Esophagus squamous epithelium (tissue), 5 donors: ENCODE measurements at regions not wholly inside any gene's neighbourhood (a gene's known extent, or its start where the extent isn't known, plus 50 kb on each side); places are given as distances from the start of the nearest gene placed in this dataset.
"Not testable (repeated sequence)": the region's sequence is repeated elsewhere in the genome, so short reads cannot be mapped to it uniquely, and the experiment has no call there.

Experiments
- DNase-seq: peaks from one replicate; lab custom pipeline; 2025; lab: John Stamatoyannopoulos, UW
- H3K27ac ChIP-seq, 4 donors: fragments of 200-600 bp; sonication (generic); one replicate each; pipeline ENCODE4 v1.5.1; 2016 to 2019; ENCODE audit warnings: mild to moderate bottlenecking in 1 of 4
- H3K27me3 ChIP-seq, 4 donors: fragments of 200-600 bp; sonication (generic); 1 replicate in 3 of 4; 2 replicates in 1 of 4; pipeline versions ENCODE4 v1.5.1 to v1.6.0; 2017 to 2021; ENCODE audit warnings: antibody characterized with exemption in 1 of 4
- H3K36me3 ChIP-seq, 3 donors: fragments of 200-600 bp; sonication (generic); one replicate each; pipeline ENCODE4 v1.5.1; 2016 to 2019
- H3K4me1 ChIP-seq, 3 donors: fragments of 200-600 bp; sonication (generic); one replicate each; pipeline ENCODE4 v1.5.1; 2017 to 2019
- H3K4me3 ChIP-seq, 4 donors: fragments of 200-600 bp; sonication (generic); 1 replicate in 3 of 4; 2 replicates in 1 of 4; pipeline ENCODE4 v1.5.1; 2016 to 2019; ENCODE audit warnings: mild to moderate bottlenecking in 2 of 4, moderate library complexity in 1 of 4
- H3K9me3 ChIP-seq, 3 donors: fragments of 200-600 bp; sonication (generic); one replicate each; pipeline ENCODE4 v1.5.1; 2016 to 2019
- CTCF ChIP-seq, 6 experiments: fragments of 450-650 bp in 4 of 6; fragments of 200-600 bp in 2 of 6; sonication (generic) in 2 of 6; IDR thresholded peaks; one replicate each; pipeline ENCODE4 v1.5.1; 2016 to 2019; ENCODE audit warnings: antibody characterized with exemption in 6 of 6, mild to moderate bottlenecking in 4 of 6, moderate library complexity in 4 of 6
- POLR2A ChIP-seq, 4 donors: fragments of 450-650 bp; IDR thresholded peaks; one replicate each; pipeline ENCODE4 v1.6.1; 2017; ENCODE audit warnings: antibody characterized with exemption in 4 of 4, mild to moderate bottlenecking in 4 of 4, moderate library complexity in 3 of 4
- whole genome bisulfite sequencing, 2 donors: methylation state at CpG; one replicate each; pipeline ENCODE4 v1.1.5; 2018; 5-methylcytosine and 5-hydroxymethylcytosine counted together
- intact Hi-C: fragments of 100-400 bp; cut with DNase I; formaldehyde crosslinking; loops from one replicate; pipeline ENCODE4 v1.15.0; 2022
- donor health status: DM: yes; HTN: yes; CAD: no.

- peaks cover 0 to 6% (median 0%) of the 10 kb centered on the region in 3 donors for H3K9me3 ChIP-seq
- H3K27me3 ChIP-seq = peaks cover 0 to 28% (median 0%) of the 10 kb centered on the region in 4 donors
- WGBS, 2 donors = 73 to 82% methylated on average over 5 of the region's 5 CpGs
- H3K36me3 ChIP-seq = no peaks in the 10 kb centered on the region
- H3K4me1 ChIP-seq = no peaks in the 10 kb centered on the region
- H3K4me3 ChIP-seq = no peak overlapping the region
- H3K27ac ChIP-seq = no peak overlapping the region
- no peak for TF ChIP-seq CTCF (IDR thresholded peaks at IDR 0.05)
- no peak for TF ChIP-seq POLR2A (IDR thresholded peaks at IDR 0.05)
- DNase-seq = no peak
- intact Hi-C loops = no loop called here
Measured at GRCh38 chr20:43827940-43828562, 86.6 kb upstream of the TOX2 start.

- intact Hi-C loops, H3K36me3 ChIP-seq, DNase-seq, H3K4me1 ChIP-seq, H3K4me3 ChIP-seq, H3K27ac ChIP-seq, H3K9me3 ChIP-seq: not testable (repeated sequence)
- peaks cover 0 to 38% (median 0%) of the 10 kb centered on the region in 4 donors for H3K27me3 ChIP-seq
- 69 to 75% methylated on average over 5 of the region's 5 CpGs for WGBS, 2 donors
Measured at GRCh38 chr20:43826943-43827342, 87.7 kb upstream of the TOX2 start.

GRCh38 chr20:43825581-43825980 is 89.1 kb upstream of the TOX2 start:
- no peak overlapping the region for H3K27ac ChIP-seq
- intact Hi-C loops = no loop called here
- DNase-seq = no peak
- no peaks in the 10 kb centered on the region for H3K36me3 ChIP-seq
- WGBS, 2 donors = 66 to 68% methylated on average over 8 of the region's 8 CpGs
- H3K27me3 ChIP-seq = peaks cover 0 to 36% (median 0%) of the 10 kb centered on the region in 4 donors
- peaks cover 0 to under 1% (median 0%) of the 10 kb centered on the region in 3 donors for H3K9me3 ChIP-seq
- no peak overlapping the region for H3K4me3 ChIP-seq
- no peaks in the 10 kb centered on the region for H3K4me1 ChIP-seq
- TF ChIP-seq CTCF (IDR thresholded peaks at IDR 0.05) (no peak), POLR2A (IDR thresholded peaks at IDR 0.05) (no peak)

GRCh38 chr20:43825051-43825402 is 89.6 kb upstream of the TOX2 start:
- Histone ChIP-seq H3K9me3 (no peaks in the 10 kb centered on the region), H3K4me3 (no peak overlapping the region), H3K4me1 (no peaks in the 10 kb centered on the region), H3K27me3 (peaks cover 0 to 33% (median 0%) of the 10 kb centered on the region in 4 donors), H3K36me3 (no peaks in the 10 kb centered on the region), H3K27ac (no peak overlapping the region)
- TF ChIP-seq POLR2A (IDR thresholded peaks at IDR 0.05) (no peak), CTCF (IDR thresholded peaks at IDR 0.05) (no peak)
- no peak for DNase-seq
- WGBS, 2 donors = 47 to 60% methylated on average over 2 of the region's 2 CpGs
- intact Hi-C loops = no loop called here

- Histone ChIP-seq H3K4me1 (no peaks in the 10 kb centered on the region), H3K36me3 (no peaks in the 10 kb centered on the region), H3K27ac (no peak overlapping the region), H3K4me3 (no peak overlapping the region), H3K9me3 (no peaks in the 10 kb centered on the region), H3K27me3 (peaks cover 0 to 33% (median 0%) of the 10 kb centered on the region in 4 donors)
- DNase-seq = no peak
- WGBS, 2 donors = 46 to 50% methylated on average over 9 of the region's 9 CpGs
- intact Hi-C loops = no loop called here
- TF ChIP-seq POLR2A (IDR thresholded peaks at IDR 0.05) = no peak
- TF ChIP-seq CTCF (IDR thresholded peaks at IDR 0.05) = no peak
Measured at GRCh38 chr20:43824309-43825050, 90.2 kb upstream of the TOX2 start.
